ENCODE measurements at regions not wholly inside any gene's neighbourhood (a gene's known extent, or its start where the extent isn't known, plus 50 kb on each side); places are given as distances from the start of the nearest gene placed in this dataset.
A peak's percentile ranks its signal among the peaks of the same experiment; 100 is the strongest.

DNA sequence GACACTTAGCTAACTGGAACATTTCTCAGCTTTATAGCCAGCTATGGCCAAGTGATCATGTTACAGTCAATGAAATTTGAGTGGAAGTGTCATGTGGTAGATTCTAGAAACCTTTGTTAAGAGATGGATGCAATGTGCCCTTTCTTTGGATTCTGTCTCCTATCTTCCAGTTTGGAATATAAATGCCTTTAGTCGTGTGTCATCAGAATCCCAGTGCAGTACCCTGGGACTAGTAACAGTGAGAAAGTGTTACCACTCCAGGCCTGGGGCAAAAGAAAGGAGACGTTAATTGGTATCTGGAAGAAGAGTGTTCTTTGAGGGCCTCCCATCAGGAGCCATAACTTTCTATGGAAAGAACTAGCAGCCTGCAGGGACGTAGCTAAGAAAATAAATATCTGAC, 149.6 kb downstream of the SNX18 start:
- POLR2A ChIA-PET (ENCODE audit: unreplicated experiment) = no interaction called here
- no peaks in the 10 kb centered on the region for H3K9me2 ChIP-seq (replicated peaks; ENCODE audit: low read length)
- DNase-seq (no peak), ATAC-seq (no peak)
- H3F3A ChIP-seq (ENCODE audit: low read length, unreplicated experiment) = no peaks in the 10 kb centered on the region
- BruUV-seq (replicated peaks) = no TSS peak
- H3K9me3 ChIP-seq (ENCODE audit: low read length) = no peaks in the 10 kb centered on the region
- no peak overlapping the region for H3K27ac ChIP-seq (ENCODE audit: low read length)
- no peaks in the 10 kb centered on the region for H3K36me3 ChIP-seq (ENCODE audit: low read depth, low read length)
- no peak overlapping the region for H3K4me2 ChIP-seq (ENCODE audit: low read length)
- TF ChIP-seq EZH2 (IDR thresholded peaks at IDR 0.05; ENCODE audit: low read length, unreplicated experiment) = no peak
- TF ChIP-seq EZH2phosphoT487 (IDR thresholded peaks at IDR 0.05; ENCODE audit: borderline replicate concordance, low read length) = no peak
- no peak for TF ChIP-seq CTCF (conservative IDR thresholded peaks at IDR 0.05; ENCODE audit: low read depth, low read length)
- no peaks in the 10 kb centered on the region for H4K20me1 ChIP-seq (ENCODE audit: low read length)
- no peaks in the 10 kb centered on the region for H3K27me3 ChIP-seq (ENCODE audit: low read length)
- no peak overlapping the region for H2AFZ ChIP-seq (ENCODE audit: low read length)
- H3K4me3 ChIP-seq (ENCODE audit: low read length) = no peak overlapping the region
- H3K9ac ChIP-seq (ENCODE audit: low read length) = no peak overlapping the region
- intact Hi-C loops (cut with micrococcal nuclease) = no loop called here
- H3K79me2 ChIP-seq (ENCODE audit: low read length) = no peaks in the 10 kb centered on the region
- no peaks in the 10 kb centered on the region for H3K4me1 ChIP-seq (ENCODE audit: insufficient read depth, low read length)
- CTCF ChIA-PET = no interaction called here

GRCh38 chr5:54663866-54664265, 146.3 kb downstream of the SNX18 start:
- TF ChIP-seq CTCF (conservative IDR thresholded peaks at IDR 0.05; ENCODE audit: low read depth, low read length) = no peak
- no peak for TF ChIP-seq EZH2phosphoT487 (IDR thresholded peaks at IDR 0.05; ENCODE audit: borderline replicate concordance, low read length)
- TF ChIP-seq EZH2 (IDR thresholded peaks at IDR 0.05; ENCODE audit: low read length, unreplicated experiment) = no peak
- BruUV-seq (replicated peaks) = no TSS peak
- intact Hi-C loops (cut with micrococcal nuclease) = no loop called here
- no peak overlapping the region for H3K4me2 ChIP-seq (ENCODE audit: low read length)
- H3K27me3 ChIP-seq (ENCODE audit: low read length) = no peaks in the 10 kb centered on the region
- no peaks in the 10 kb centered on the region for H3K9me2 ChIP-seq (replicated peaks; ENCODE audit: low read length)
- no peak for ATAC-seq
- no peaks in the 10 kb centered on the region for H4K20me1 ChIP-seq (ENCODE audit: low read length)
- H3F3A ChIP-seq (ENCODE audit: low read length, unreplicated experiment) = no peaks in the 10 kb centered on the region
- DNase-seq = peak; percentile 43
- no peak overlapping the region for H3K9ac ChIP-seq (ENCODE audit: low read length)
- no peaks in the 10 kb centered on the region for H3K9me3 ChIP-seq (ENCODE audit: low read length)
- no peak overlapping the region for H3K27ac ChIP-seq (ENCODE audit: low read length)
- no peaks in the 10 kb centered on the region for H3K36me3 ChIP-seq (ENCODE audit: low read depth, low read length)
- H3K4me1 ChIP-seq (ENCODE audit: insufficient read depth, low read length) = no peaks in the 10 kb centered on the region
- CTCF ChIA-PET = no interaction called here
- no peaks in the 10 kb centered on the region for H3K79me2 ChIP-seq (ENCODE audit: low read length)
- H2AFZ ChIP-seq (ENCODE audit: low read length) = no peak overlapping the region
- no peak overlapping the region for H3K4me3 ChIP-seq (ENCODE audit: low read length)
- POLR2A ChIA-PET (ENCODE audit: unreplicated experiment) = no interaction called here

- no peak for ATAC-seq
- Histone ChIP-seq H3K4me2 (ENCODE audit: low read length) (no peak overlapping the region), H3F3A (ENCODE audit: low read length, unreplicated experiment) (no peaks in the 10 kb centered on the region), H3K79me2 (ENCODE audit: low read length) (no peaks in the 10 kb centered on the region), H2AFZ (ENCODE audit: low read length) (no peak overlapping the region), H3K27me3 (ENCODE audit: low read length) (no peaks in the 10 kb centered on the region), H3K4me1 (ENCODE audit: insufficient read depth, low read length) (no peaks in the 10 kb centered on the region), H3K36me3 (ENCODE audit: low read depth, low read length) (no peaks in the 10 kb centered on the region), H3K9me3 (ENCODE audit: low read length) (no peaks in the 10 kb centered on the region), H3K9ac (ENCODE audit: low read length) (no peak overlapping the region), H3K9me2 (replicated peaks; ENCODE audit: low read length) (no peaks in the 10 kb centered on the region), H3K4me3 (ENCODE audit: low read length) (no peak overlapping the region), H3K27ac (ENCODE audit: low read length) (no peak overlapping the region), H4K20me1 (ENCODE audit: low read length) (no peaks in the 10 kb centered on the region)
- BruUV-seq (replicated peaks) = no TSS peak
- intact Hi-C loops (cut with micrococcal nuclease) = no loop called here
- ChIA-PET CTCF (no interaction called here), POLR2A (ENCODE audit: unreplicated experiment) (no interaction called here)
- no peak for DNase-seq
- TF ChIP-seq EZH2phosphoT487 (IDR thresholded peaks at IDR 0.05; ENCODE audit: borderline replicate concordance, low read length) = no peak
- TF ChIP-seq CTCF (conservative IDR thresholded peaks at IDR 0.05; ENCODE audit: low read depth, low read length) = no peak
These were observed 143.6 kb downstream of the SNX18 start for GRCh38 chr5:54661111-54661510.
